H1 (cell line): ENCODE measurements at regions not wholly inside any gene's neighbourhood (a gene's known extent, or its start where the extent isn't known, plus 50 kb on each side); places are given as distances from the start of the nearest gene placed in this dataset.

Experiments used
- CTCF ChIA-PET: fragments of 300-600 bp; sonication (Branson Sonifier 250); formaldehyde crosslinking; loops from one replicate; lab custom pipeline; 2021; ENCODE audit not compliant: partially characterized antibody; lab: Charles Lee
- POLR2A ChIA-PET: fragments of 300-600 bp; sonication (Branson Sonifier 250); formaldehyde crosslinking; loops from one replicate; lab custom pipeline; 2021; ENCODE audit warnings: inconsistent platforms; ENCODE audit not compliant: partially characterized antibody; lab: Charles Lee
- DNase-seq, 2 experiments: peaks; one replicate each; pipeline versions ENCODE4 v3.0.0 to v3.0.0-alpha.2; 2010 to 2022; ENCODE audit warnings: low spot score in 2 of 2, low read depth in 1 of 2, mixed read lengths in 1 of 2
- FAIRE-seq: peaks from 2 replicates; lab custom pipeline; 2011; peaks lifted over from hg19 to GRCh38; lab: Jason Lieb, UNC
- H2AFZ ChIP-seq: 2 replicates; pipeline ENCODE4 v1.8.1; 2012; ENCODE audit warnings: low read length, inconsistent platforms
- H2AK5ac ChIP-seq: 2 replicates; pipeline ENCODE4 v1.6.1; 2013; ENCODE audit warnings: low read depth, low read length
- H2BK120ac ChIP-seq: replicated peaks from 2 replicates; pipeline ENCODE3; 2013; ENCODE audit warnings: low read depth, low read length, inconsistent platforms
- H2BK12ac ChIP-seq: 2 replicates; pipeline ENCODE4 v1.6.1; 2013; ENCODE audit warnings: low read depth, low read length
- H2BK15ac ChIP-seq: 2 replicates; pipeline ENCODE4 v1.6.1; 2013; ENCODE audit warnings: low read length
- H2BK20ac ChIP-seq: 2 replicates; pipeline ENCODE4 v1.6.1; 2013; ENCODE audit warnings: low read length
- H2BK5ac ChIP-seq: 2 replicates; pipeline ENCODE4 v1.6.1; 2013; ENCODE audit warnings: low read depth, low read length
- H3K14ac ChIP-seq: 2 replicates; pipeline ENCODE4 v1.6.1; 2013; ENCODE audit warnings: inconsistent platforms; ENCODE audit not compliant: insufficient read length
- H3K18ac ChIP-seq: 2 replicates; pipeline ENCODE4 v1.6.1; 2013; ENCODE audit warnings: low read length; ENCODE audit errors: extremely low read depth
- H3K23ac ChIP-seq: 2 replicates; pipeline ENCODE4 v1.6.1; 2013; ENCODE audit warnings: inconsistent platforms; ENCODE audit not compliant: insufficient read length
- H3K23me2 ChIP-seq: 2 replicates; pipeline ENCODE4 v1.6.1; 2013; ENCODE audit warnings: low read depth, low read length
- H3K27ac ChIP-seq: 2 replicates; pipeline ENCODE4 v1.6.1; 2011; ENCODE audit warnings: low read depth, low read length, inconsistent platforms
- H3K27me3 ChIP-seq, 4 experiments: replicated peaks in 1 of 4; 1 replicate in 1 of 4; 2 replicates in 3 of 4; pipeline versions ENCODE4 v1.6.1 to v1.8.1; 2011 to 2013; ENCODE audit warnings: low read length in 3 of 4, mild to moderate bottlenecking in 3 of 4, inconsistent platforms in 2 of 4, mixed read lengths in 2 of 4, moderate library complexity in 1 of 4; ENCODE audit not compliant: control insufficient read depth in 3 of 4, insufficient read depth in 3 of 4; ENCODE audit errors: extremely low read depth in 1 of 4
- H3K36me3 ChIP-seq, 4 experiments: 2 replicates each; pipeline versions ENCODE4 v1.6.1 to v1.8.1; 2011 to 2013; ENCODE audit warnings: mild to moderate bottlenecking in 4 of 4, low read length in 3 of 4, moderate library complexity in 2 of 4, control low read depth in 1 of 4, inconsistent platforms in 1 of 4; ENCODE audit not compliant: insufficient read depth in 4 of 4, control insufficient read depth in 2 of 4
- H3K4ac ChIP-seq: replicated peaks from 2 replicates; pipeline ENCODE3; 2013; ENCODE audit warnings: low read length, low read depth, mixed read lengths, inconsistent platforms; ENCODE audit not compliant: insufficient read length
- H3K4me1 ChIP-seq, 4 experiments: replicated peaks in 1 of 4; 1 replicate in 1 of 4; 2 replicates in 3 of 4; pipeline versions ENCODE4 v1.6.1 to v1.8.1; 2011 to 2013; ENCODE audit warnings: low read length in 3 of 4, inconsistent platforms in 2 of 4, mixed read lengths in 1 of 4; ENCODE audit not compliant: insufficient read depth in 4 of 4, control insufficient read depth in 3 of 4
- H3K4me2 ChIP-seq, 2 experiments: 2 replicates each; pipeline versions ENCODE4 v1.6.1 to v1.8.1; 2011 to 2013; ENCODE audit warnings: low read depth in 2 of 2, low read length in 2 of 2, control low read depth in 1 of 2, inconsistent platforms in 1 of 2, mild to moderate bottlenecking in 1 of 2; ENCODE audit not compliant: insufficient read depth in 1 of 2
- H3K4me3 ChIP-seq, 4 experiments: fragments of 200-600, 300-600 bp in 1 of 4; sonication (generic), shearing (Covaris generic), sonication (Bioruptor Twin) in 1 of 4; 2 replicates each; pipeline versions ENCODE4 v1.5.1 to v1.8.1; 2011 to 2016; ENCODE audit warnings: low read length in 4 of 4, low read depth in 3 of 4, control low read depth in 2 of 4, inconsistent platforms in 2 of 4, mild to moderate bottlenecking in 2 of 4, mixed read lengths in 1 of 4, moderate library complexity in 1 of 4; ENCODE audit not compliant: insufficient read depth in 2 of 4; ENCODE audit errors: extremely low read depth in 1 of 4
- H3K56ac ChIP-seq: replicated peaks from 2 replicates; pipeline ENCODE3; 2013; ENCODE audit warnings: low read depth, mild to moderate bottlenecking, mixed read lengths, low read length, inconsistent platforms; ENCODE audit not compliant: insufficient read length
- H3K79me1 ChIP-seq: 2 replicates; pipeline ENCODE4 v1.6.1; 2013; ENCODE audit warnings: low read depth, low read length, control low read depth
- H3K79me2 ChIP-seq, 2 experiments: 2 replicates each; pipeline versions ENCODE4 v1.6.1 to v1.8.1; 2012 to 2013; ENCODE audit warnings: low read length in 2 of 2, mild to moderate bottlenecking in 2 of 2, inconsistent platforms in 1 of 2; ENCODE audit not compliant: insufficient read depth in 2 of 2, control insufficient read depth in 1 of 2
- H3K9ac ChIP-seq, 4 experiments: replicated peaks in 1 of 4; 1 replicate in 1 of 4; 2 replicates in 3 of 4; pipeline versions ENCODE4 v1.6.1 to v1.8.1; 2011 to 2013; ENCODE audit warnings: low read depth in 3 of 4, low read length in 3 of 4, control low read depth in 2 of 4, mild to moderate bottlenecking in 2 of 4, moderate library complexity in 2 of 4, inconsistent platforms in 1 of 4; ENCODE audit errors: extremely low read depth in 1 of 4
- H3K9me3 ChIP-seq, 2 experiments: 2 replicates each; pipeline versions ENCODE4 v1.6.1 to v1.8.1; 2012 to 2013; ENCODE audit warnings: mild to moderate bottlenecking in 2 of 2, moderate library complexity in 2 of 2, control low read depth in 1 of 2, inconsistent platforms in 1 of 2, low read depth in 1 of 2, low read length in 1 of 2, mixed read lengths in 1 of 2; ENCODE audit not compliant: insufficient read depth in 2 of 2
- H4K20me1 ChIP-seq, 2 experiments: replicated peaks in 1 of 2; 2 replicates each; pipeline versions ENCODE3 to v1.8.1; 2011 to 2013; ENCODE audit warnings: inconsistent platforms in 2 of 2, low read length in 2 of 2, mild to moderate bottlenecking in 1 of 2; ENCODE audit not compliant: insufficient read depth in 2 of 2, control insufficient read depth in 1 of 2
- H4K5ac ChIP-seq: 2 replicates; pipeline ENCODE4 v1.6.1; 2013; ENCODE audit warnings: low read length, low read depth, mixed read lengths, inconsistent platforms; ENCODE audit not compliant: insufficient read length
- H4K8ac ChIP-seq: 2 replicates; pipeline ENCODE4 v1.8.0; 2013; ENCODE audit warnings: mild to moderate bottlenecking, moderate library complexity, low read length, inconsistent platforms; ENCODE audit not compliant: insufficient read depth; ENCODE audit errors: extremely low read depth
- H4K91ac ChIP-seq: replicated peaks from 2 replicates; pipeline ENCODE3; 2013; ENCODE audit warnings: low read length, mixed read lengths, inconsistent platforms; ENCODE audit not compliant: insufficient read length
- BACH1 ChIP-seq: IDR thresholded peaks from 2 replicates; pipeline ENCODE4 v1.6.1; 2012; ENCODE audit warnings: low read length, improper control_type of control experiment
- E2F6 ChIP-seq: IDR thresholded peaks from 2 replicates; pipeline ENCODE4 v1.6.1; 2012; ENCODE audit warnings: inconsistent platforms
- EP300 ChIP-seq, 2 experiments: IDR thresholded peaks; 1 replicate in 1 of 2; 2 replicates in 1 of 2; pipeline ENCODE4 v1.6.1; 2011 to 2012; ENCODE audit warnings: low read depth in 2 of 2, low read length in 2 of 2, mild to moderate bottlenecking in 2 of 2, borderline replicate concordance in 1 of 2, inconsistent platforms in 1 of 2, moderate library complexity in 1 of 2
- WGBS, 2 experiments: shearing (Covaris generic) in 1 of 2; methylation state at CpG; one replicate each; pipeline versions ENCODE4 v1.1.6 to v1.1.7; 2013 to 2015; ENCODE audit warnings: low lambda C conversion rate in 2 of 2, mixed read lengths in 2 of 2, inconsistent platforms in 1 of 2, low coverage in 1 of 2, missing lambda C conversion rate in 1 of 2; ENCODE audit not compliant: insufficient replicate concordance in 2 of 2, insufficient coverage in 1 of 2, insufficient read length in 1 of 2; ENCODE audit errors: extremely low coverage in 1 of 2, missing lambda C conversion rate in 1 of 2; 5-methylcytosine and 5-hydroxymethylcytosine counted together

GRCh38 chr4:156545003-156545785 is 426.4 kb downstream of the PDGFC start:
- 86% methylated on average over 2 of the region's 2 CpGs; no CpG with 5 or more reads in 1 of the 2 experiments for WGBS, 2 experiments
- Histone ChIP-seq H3K27ac (no peak overlapping the region), H4K91ac (no peak overlapping the region), H2AFZ (no peak overlapping the region), H2BK5ac (no peak overlapping the region), H3K23me2 (no peaks in the 10 kb centered on the region), H2BK12ac (no peak overlapping the region), H4K5ac (no peak overlapping the region), H3K18ac (no peak overlapping the region), H3K79me2 (no peaks in the 10 kb centered on the region), H3K14ac (no peak overlapping the region), H3K27me3 (no peaks in the 10 kb centered on the region), H3K9me3 (no peaks in the 10 kb centered on the region), H2BK15ac (no peak overlapping the region), H2AK5ac (no peak overlapping the region), H3K79me1 (no peaks in the 10 kb centered on the region), H3K4ac (no peak overlapping the region), H3K36me3 (no peaks in the 10 kb centered on the region), H3K4me1 (no peaks in the 10 kb centered on the region), H4K20me1 (no peaks in the 10 kb centered on the region), H4K8ac (no peak overlapping the region), H3K4me3 (no peak overlapping the region), H3K23ac (no peak overlapping the region), H2BK120ac (no peak overlapping the region), H3K56ac (no peak overlapping the region), H2BK20ac (no peak overlapping the region), H3K9ac (no peak overlapping the region), H3K4me2 (no peak overlapping the region)
- DNase-seq (no peak), FAIRE-seq (no peak)
- ChIA-PET POLR2A (no interaction called here), CTCF (interaction anchor here (0.8 to 1.1 kb wide), 3 partner anchors 10 to 393 kb away, joined by 3 read pairs; no protein-coding TSS in a partner anchor)
- TF ChIP-seq EP300 (IDR thresholded peaks at IDR 0.05; ENCODE audit: borderline replicate concordance in 1 of 2, low read depth in 2 of 2, low read length in 2 of 2) (no peak), E2F6 (no peak), BACH1 (no peak)
